KMS-11 (cell line): ENCODE measurements at regions not wholly inside any gene's neighbourhood (a gene's known extent, or its start where the extent isn't known, plus 50 kb on each side); places are given as distances from the start of the nearest gene placed in this dataset.
"Not testable (repeated sequence)": the region's sequence is repeated elsewhere in the genome, so short reads cannot be mapped to it uniquely, and the experiment has no call there.

Source experiments
- H2AFZ ChIP-seq: fragments of 200-600 bp; sonication (generic); 2 replicates; pipeline ENCODE4 v1.6.1; 2016; ENCODE audit warnings: antibody characterized with exemption, mixed run types, low read depth
- H3K27ac ChIP-seq: fragments of 200-600 bp; sonication (generic); 2 replicates; pipeline ENCODE4 v1.6.1; 2016; ENCODE audit warnings: mild to moderate bottlenecking, mixed run types
- H3K27me3 ChIP-seq: fragments of 200-600 bp; sonication (generic); 2 replicates; pipeline ENCODE4 v1.6.1; 2017; ENCODE audit warnings: mild to moderate bottlenecking, low read depth, mixed run types, moderate library complexity; ENCODE audit not compliant: insufficient read depth
- H3K36me3 ChIP-seq: fragments of 200-600 bp; sonication (generic); 2 replicates; pipeline ENCODE4 v1.6.1; 2017; ENCODE audit warnings: mild to moderate bottlenecking, mixed run types; ENCODE audit not compliant: insufficient read depth
- H3K4me1 ChIP-seq: fragments of 200-600 bp; sonication (generic); 2 replicates; pipeline ENCODE4 v1.6.1; 2016; ENCODE audit warnings: mild to moderate bottlenecking, low read depth, mixed run types; ENCODE audit not compliant: poor library complexity, severe bottlenecking
- H3K4me2 ChIP-seq: fragments of 200-600 bp; sonication (generic); 2 replicates; pipeline ENCODE4 v1.7.0; 2016; ENCODE audit warnings: mild to moderate bottlenecking, mixed run types
- H3K4me3 ChIP-seq: fragments of 200-600 bp; sonication (generic); IDR thresholded peaks from 2 replicates; pipeline ENCODE4 v1.6.1; 2017; ENCODE audit warnings: low read depth, low read length, mixed read lengths; ENCODE audit not compliant: insufficient read depth
- H3K79me2 ChIP-seq: fragments of 200-600 bp; sonication (generic); 2 replicates; pipeline ENCODE4 v1.6.1; 2016; ENCODE audit warnings: low read depth, mixed run types; ENCODE audit not compliant: insufficient read depth
- H3K9ac ChIP-seq: fragments of 200-600 bp; sonication (generic); 2 replicates; pipeline ENCODE4 v1.6.1; 2016; ENCODE audit warnings: mild to moderate bottlenecking, mixed run types
- H4K20me1 ChIP-seq: fragments of 200-600 bp; sonication (generic); 2 replicates; pipeline ENCODE4 v1.6.1; 2016; ENCODE audit warnings: mild to moderate bottlenecking, mixed run types; ENCODE audit not compliant: insufficient read depth
- CTCF ChIP-seq: fragments of 200-600 bp; sonication (generic); conservative IDR thresholded peaks from 2 replicates; pipeline ENCODE4 v1.6.1; 2017; ENCODE audit warnings: low read depth, mild to moderate bottlenecking, antibody characterized with exemption, low read length, moderate library complexity, mixed read lengths

GRCh38 chr3:6018456-6018855, 830.9 kb downstream of the EDEM1 start:
- H3K4me3 ChIP-seq = no peak overlapping the region
- H3K9ac ChIP-seq = no peak overlapping the region
- H3K4me1 ChIP-seq = no peaks in the 10 kb centered on the region
- H3K79me2 ChIP-seq = no peaks in the 10 kb centered on the region
- H4K20me1 ChIP-seq = no peaks in the 10 kb centered on the region
- H2AFZ ChIP-seq = no peak overlapping the region
- H3K4me2 ChIP-seq = no peak overlapping the region
- H3K27me3 ChIP-seq = no peaks in the 10 kb centered on the region
- no peak for TF ChIP-seq CTCF
- no peak overlapping the region for H3K27ac ChIP-seq
- H3K36me3 ChIP-seq = no peaks in the 10 kb centered on the region

GRCh38 chr3:6022621-6023020, 835.1 kb downstream of the EDEM1 start:
- Histone ChIP-seq H3K4me1 (no peaks in the 10 kb centered on the region), H3K4me3 (no peak overlapping the region), H3K4me2 (no peak overlapping the region), H3K9ac (no peak overlapping the region), H3K79me2 (no peaks in the 10 kb centered on the region), H3K27ac (no peak overlapping the region), H4K20me1 (no peaks in the 10 kb centered on the region), H2AFZ (no peak overlapping the region), H3K27me3 (no peaks in the 10 kb centered on the region), H3K36me3 (no peaks in the 10 kb centered on the region)
- no peak for TF ChIP-seq CTCF

- Histone ChIP-seq H3K4me1 (no peaks in the 10 kb centered on the region), H3K9ac (no peak overlapping the region), H3K4me3 (no peak overlapping the region), H3K4me2 (no peak overlapping the region), H4K20me1 (no peaks in the 10 kb centered on the region), H3K27me3 (no peaks in the 10 kb centered on the region), H3K79me2 (no peaks in the 10 kb centered on the region), H3K36me3 (no peaks in the 10 kb centered on the region), H2AFZ (no peak overlapping the region), H3K27ac (no peak overlapping the region)
- no peak for TF ChIP-seq CTCF
Measured at GRCh38 chr3:6025032-6025431, 835.9 kb upstream of the GRM7 start.

GRCh38 chr3:6030648-6031047, 830.3 kb upstream of the GRM7 start:
- not testable (repeated sequence) for H3K79me2 ChIP-seq, H3K4me3 ChIP-seq, H3K36me3 ChIP-seq, H3K9ac ChIP-seq, H3K4me2 ChIP-seq, H3K27ac ChIP-seq, H4K20me1 ChIP-seq, H2AFZ ChIP-seq, H3K4me1 ChIP-seq, H3K27me3 ChIP-seq

- no peaks in the 10 kb centered on the region for H3K36me3 ChIP-seq
- H3K9ac ChIP-seq = no peak overlapping the region
- no peak overlapping the region for H3K4me3 ChIP-seq
- H2AFZ ChIP-seq = no peak overlapping the region
- no peak overlapping the region for H3K27ac ChIP-seq
- no peaks in the 10 kb centered on the region for H3K4me1 ChIP-seq
- no peak for TF ChIP-seq CTCF
- no peaks in the 10 kb centered on the region for H3K27me3 ChIP-seq
- no peaks in the 10 kb centered on the region for H4K20me1 ChIP-seq
- no peaks in the 10 kb centered on the region for H3K79me2 ChIP-seq
- H3K4me2 ChIP-seq = no peak overlapping the region
Measured at GRCh38 chr3:6035626-6036025, 825.3 kb upstream of the GRM7 start.
